Type B pancreatic cell (in vitro differentiated cells): ENCODE measurements at regions not wholly inside any gene's neighbourhood (a gene's known extent, or its start where the extent isn't known, plus 50 kb on each side); places are given as distances from the start of the nearest gene placed in this dataset.

Experiments
- DNase-seq: peaks from one replicate; pipeline ENCODE4 v3.0.0; 2021; ENCODE audit warnings: mixed read lengths; ENCODE audit not compliant: unreplicated experiment; ENCODE audit errors: extremely low spot score
- H3K27ac Mint-ChIP-seq: 2 replicates; pipeline ENCODE4 v1.8.0; 2021; ENCODE audit warnings: mild to moderate bottlenecking, mixed read lengths
- H3K27me3 Mint-ChIP-seq: 2 replicates; pipeline ENCODE4 v1.8.0; 2021; ENCODE audit warnings: mixed read lengths
- H3K36me3 Mint-ChIP-seq: 2 replicates; pipeline ENCODE4 v1.8.0; 2021; ENCODE audit warnings: mixed read lengths
- H3K4me1 Mint-ChIP-seq: one replicate; pipeline ENCODE4 v1.8.0; 2021; ENCODE audit warnings: mixed read lengths; ENCODE audit not compliant: unreplicated experiment
- H3K4me3 Mint-ChIP-seq: 2 replicates; pipeline ENCODE4 v1.8.0; 2021; ENCODE audit warnings: mild to moderate bottlenecking, mixed read lengths
- H3K9me3 Mint-ChIP-seq: 2 replicates; pipeline ENCODE4 v1.8.0; 2021; ENCODE audit warnings: mixed read lengths
- CTCF ChIP-seq: fragments of 200-600 bp; sonication (generic); conservative IDR thresholded peaks from 2 replicates; pipeline ENCODE4 v1.5.0; 2021; ENCODE audit warnings: antibody characterized with exemption, mild to moderate bottlenecking

DNA sequence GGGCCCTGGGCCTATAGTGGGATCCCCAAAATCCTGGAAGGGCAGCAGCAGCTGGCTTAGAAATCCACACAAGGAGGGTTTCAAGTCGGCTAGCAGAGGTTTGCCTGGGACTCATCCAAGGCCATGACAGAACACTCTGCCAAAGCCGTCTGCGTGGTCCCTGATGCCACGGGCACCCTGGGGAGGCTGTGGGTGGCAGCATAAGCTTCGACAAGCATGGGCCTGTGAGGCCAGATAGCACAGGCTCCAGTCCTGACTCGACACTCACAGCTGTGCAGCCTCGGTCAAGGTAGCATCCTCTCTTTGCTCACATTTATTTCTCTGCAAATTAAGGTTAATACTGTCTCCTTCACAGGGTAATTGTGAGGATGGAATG lies 138.3 kb downstream of the JCAD start:
- Mint-ChIP-seq H3K9me3 (peaks cover 12% of the 10 kb centered on the region), H3K27ac (no peak overlapping the region), H3K4me3 (no peak overlapping the region), H3K4me1 (peaks cover 32% of the 10 kb centered on the region), H3K36me3 (no peaks in the 10 kb centered on the region), H3K27me3 (no peaks in the 10 kb centered on the region)
- no peak for TF ChIP-seq CTCF
- DNase-seq: no peak

DNA sequence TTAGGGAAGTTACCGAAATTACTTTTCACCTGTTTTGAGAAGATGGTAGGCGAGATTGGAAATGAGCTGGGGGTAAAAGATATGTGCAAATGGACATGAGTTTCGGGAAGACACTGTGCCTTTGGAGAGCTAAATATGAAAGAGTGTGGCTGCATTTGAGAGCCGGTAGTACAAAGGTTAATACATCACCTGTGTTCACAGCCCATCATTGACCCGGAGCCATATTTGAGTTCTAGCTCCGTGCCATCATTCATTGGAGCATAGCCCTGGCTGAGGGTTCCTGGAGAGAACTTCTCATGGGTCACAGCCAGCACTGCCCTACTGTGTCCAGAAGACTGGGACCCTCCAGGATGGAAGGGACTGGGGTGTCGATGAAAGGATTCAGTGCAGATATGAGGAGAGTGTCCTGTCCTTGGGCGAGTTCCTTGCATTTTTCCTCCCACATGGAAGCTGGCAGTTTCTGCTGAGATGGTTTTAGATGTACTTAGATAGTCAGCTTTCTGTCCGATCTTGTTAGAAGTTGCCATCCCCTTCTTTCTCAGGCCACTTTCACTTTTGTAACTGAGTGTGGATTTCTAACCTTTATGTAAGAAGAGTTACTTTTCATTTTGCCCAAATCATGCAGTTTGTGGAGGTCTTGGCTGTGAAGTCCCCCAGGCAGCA lies 138.8 kb downstream of the JCAD start:
- H3K36me3 Mint-ChIP-seq: no peaks in the 10 kb centered on the region
- no peak overlapping the region for H3K4me3 Mint-ChIP-seq
- no peak for TF ChIP-seq CTCF
- DNase-seq: no peak
- H3K4me1 Mint-ChIP-seq: peaks cover 28% of the 10 kb centered on the region
- H3K9me3 Mint-ChIP-seq: peaks cover 12% of the 10 kb centered on the region
- no peaks in the 10 kb centered on the region for H3K27me3 Mint-ChIP-seq
- no peak overlapping the region for H3K27ac Mint-ChIP-seq

- no peaks in the 10 kb centered on the region for H3K36me3 Mint-ChIP-seq
- no peak for TF ChIP-seq CTCF
- no peak overlapping the region for H3K4me3 Mint-ChIP-seq
- no peak overlapping the region for H3K27ac Mint-ChIP-seq
- no peaks in the 10 kb centered on the region for H3K27me3 Mint-ChIP-seq
- H3K9me3 Mint-ChIP-seq: peaks cover 6% of the 10 kb centered on the region
- H3K4me1 Mint-ChIP-seq: peaks cover 30% of the 10 kb centered on the region
- DNase-seq: no peak
These were observed 140.6 kb downstream of the JCAD start for GRCh38 chr10:29918623-29919400.

DNA sequence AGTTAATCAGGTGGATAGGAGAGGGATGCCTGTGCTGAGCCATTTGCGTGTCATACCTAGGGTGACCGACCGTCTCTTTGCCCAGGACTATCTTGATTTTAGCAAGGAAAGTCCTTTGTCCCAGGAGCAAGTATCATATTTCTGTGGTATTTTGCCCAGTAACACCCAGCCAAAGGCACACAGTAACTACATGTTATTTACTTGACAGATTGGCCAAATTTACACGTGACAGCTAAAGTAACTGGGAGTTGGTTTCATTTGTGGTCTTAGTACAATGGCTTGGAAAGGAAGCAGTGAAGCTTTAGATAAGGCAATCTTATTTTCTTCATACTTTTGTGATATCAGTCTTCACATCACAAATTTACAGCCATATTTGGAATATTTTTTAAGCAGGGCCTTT lies 142.1 kb downstream of the JCAD start:
- no peaks in the 10 kb centered on the region for H3K36me3 Mint-ChIP-seq
- DNase-seq: no peak
- H3K27ac Mint-ChIP-seq: peak overlapping the region; percentile 40
- no peak overlapping the region for H3K4me3 Mint-ChIP-seq
- H3K27me3 Mint-ChIP-seq: no peaks in the 10 kb centered on the region
- peaks cover 16% of the 10 kb centered on the region for H3K4me1 Mint-ChIP-seq
- peaks cover 5% of the 10 kb centered on the region for H3K9me3 Mint-ChIP-seq
- no peak for TF ChIP-seq CTCF

DNA sequence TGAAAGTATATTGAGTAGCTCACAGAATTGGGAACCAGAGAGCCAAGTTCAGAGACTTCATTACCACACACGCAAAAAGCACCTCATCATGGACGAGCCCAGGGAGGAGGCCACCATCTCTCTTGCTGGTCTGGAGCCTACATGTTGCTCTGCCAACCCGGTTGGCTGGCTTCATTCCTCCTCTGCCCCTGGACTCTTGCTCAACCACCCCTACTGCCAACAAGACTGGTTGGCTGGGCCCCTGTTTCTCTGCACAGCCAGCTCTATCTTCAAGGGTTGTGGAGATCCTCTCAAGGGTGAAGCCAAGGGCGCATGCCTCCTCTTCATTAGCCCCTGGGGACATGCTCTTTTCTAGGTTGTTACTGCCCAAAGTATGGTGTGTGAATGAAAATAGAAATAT lies 142.7 kb downstream of the JCAD start:
- H3K4me1 Mint-ChIP-seq: peaks cover 15% of the 10 kb centered on the region
- no peak for TF ChIP-seq CTCF
- H3K27ac Mint-ChIP-seq: no peak overlapping the region
- H3K4me3 Mint-ChIP-seq: no peak overlapping the region
- DNase-seq: no peak
- no peaks in the 10 kb centered on the region for H3K27me3 Mint-ChIP-seq
- peaks cover 6% of the 10 kb centered on the region for H3K9me3 Mint-ChIP-seq
- peaks cover 1% of the 10 kb centered on the region for H3K36me3 Mint-ChIP-seq
